HG02884 (cell line): ENCODE measurements at regions not wholly inside any gene's neighbourhood (a gene's known extent, or its start where the extent isn't known, plus 50 kb on each side); places are given as distances from the start of the nearest gene placed in this dataset.
A peak's percentile ranks its signal among the peaks of the same experiment; 100 is the strongest.

ENCODE experiments used
- ATAC-seq: cut with Tn5 transposase; IDR thresholded peaks from one replicate; pipeline ENCODE4 v1.9.1; 2021; ENCODE audit warnings: mild to moderate bottlenecking, moderate library complexity; ENCODE audit not compliant: unreplicated experiment

DNA sequence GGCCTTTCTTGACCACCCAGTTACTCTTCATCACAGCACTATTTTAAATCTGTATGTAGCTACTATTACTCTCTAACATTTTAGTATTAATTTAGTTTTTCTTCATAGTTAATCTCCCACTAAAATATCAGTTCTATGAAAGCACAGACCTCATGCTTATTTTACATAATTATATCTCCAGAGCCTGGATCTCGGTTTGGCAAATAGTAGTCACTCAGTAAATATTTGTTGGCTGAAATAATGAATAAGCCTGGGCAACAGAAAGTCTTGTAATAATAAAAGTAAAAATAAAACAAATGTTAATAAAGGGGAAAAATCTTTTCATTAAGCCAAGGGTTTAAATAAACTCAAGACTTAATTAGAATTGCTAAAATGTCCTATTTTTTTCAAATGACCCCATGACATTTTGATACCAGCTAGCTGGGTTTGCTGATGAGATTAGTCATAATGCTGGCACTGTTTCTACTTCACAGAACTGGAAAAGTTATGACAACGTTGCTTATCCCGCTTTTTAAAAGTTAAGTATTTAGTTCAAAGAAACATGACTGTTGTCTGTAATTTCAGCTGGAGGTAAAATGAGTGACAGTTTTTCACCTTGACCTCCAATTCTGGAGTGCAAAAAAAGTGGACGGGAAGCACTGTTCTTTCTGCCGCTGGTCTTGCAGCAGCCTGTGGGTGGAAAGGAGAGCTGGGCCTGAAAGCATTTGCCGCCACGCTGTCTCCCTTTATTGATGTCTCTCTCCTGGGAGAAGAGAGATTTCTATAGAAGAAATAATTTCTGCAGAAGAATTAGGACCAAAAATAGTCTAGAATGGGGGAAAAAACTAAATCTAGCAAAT lies 85.2 kb upstream of the SPATA13 start:
- no peak for ATAC-seq

- ATAC-seq = no peak
Observed at GRCh38 chr13:24076109-24076508, 84.4 kb upstream of the SPATA13 start.

DNA sequence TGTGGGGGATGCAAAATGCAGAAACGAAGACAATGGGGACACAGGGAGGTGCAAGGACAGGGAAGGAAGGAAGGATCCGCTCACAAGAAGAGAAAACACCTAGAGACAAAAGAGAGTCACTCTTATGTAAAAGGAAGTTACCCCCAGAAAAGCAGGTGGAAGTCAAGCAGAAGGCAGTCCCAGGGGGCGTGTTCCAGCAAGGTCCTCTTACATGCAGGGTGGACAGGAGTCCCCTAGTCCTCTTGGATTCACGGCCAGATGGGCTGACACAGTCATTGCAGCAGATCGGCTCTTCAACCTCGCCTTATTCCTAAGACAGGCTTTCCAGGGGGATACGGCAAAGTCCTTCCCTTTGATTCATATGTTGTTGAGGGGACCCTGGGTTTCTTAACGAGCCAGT lies 83.9 kb upstream of the SPATA13 start:
- ATAC-seq = no peak

DNA sequence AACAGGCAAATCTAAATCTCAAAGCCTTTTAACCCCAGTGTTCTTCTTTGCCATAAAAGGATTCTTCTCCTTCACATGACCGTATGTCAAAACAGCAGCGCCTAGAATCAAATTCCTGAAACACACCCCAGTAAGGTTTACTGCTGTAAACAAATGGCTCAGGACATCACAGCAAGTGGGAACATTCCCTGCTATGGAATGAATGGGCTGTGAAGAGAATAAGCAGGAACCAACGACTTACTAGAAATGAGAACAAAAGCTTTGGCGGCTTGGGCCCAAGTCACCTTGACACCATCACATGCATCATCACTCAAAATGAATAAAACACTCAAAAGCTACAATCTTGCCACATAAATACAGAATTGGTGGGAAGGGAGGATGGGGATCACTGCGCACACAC lies 80.4 kb upstream of the SPATA13 start:
- no peak for ATAC-seq

GRCh38 chr13:24081387-24081786 lies 79.1 kb upstream of the SPATA13 start:
- no peak for ATAC-seq

- no peak for ATAC-seq
Observed at GRCh38 chr13:24083141-24083540, 77.4 kb upstream of the SPATA13 start.

DNA sequence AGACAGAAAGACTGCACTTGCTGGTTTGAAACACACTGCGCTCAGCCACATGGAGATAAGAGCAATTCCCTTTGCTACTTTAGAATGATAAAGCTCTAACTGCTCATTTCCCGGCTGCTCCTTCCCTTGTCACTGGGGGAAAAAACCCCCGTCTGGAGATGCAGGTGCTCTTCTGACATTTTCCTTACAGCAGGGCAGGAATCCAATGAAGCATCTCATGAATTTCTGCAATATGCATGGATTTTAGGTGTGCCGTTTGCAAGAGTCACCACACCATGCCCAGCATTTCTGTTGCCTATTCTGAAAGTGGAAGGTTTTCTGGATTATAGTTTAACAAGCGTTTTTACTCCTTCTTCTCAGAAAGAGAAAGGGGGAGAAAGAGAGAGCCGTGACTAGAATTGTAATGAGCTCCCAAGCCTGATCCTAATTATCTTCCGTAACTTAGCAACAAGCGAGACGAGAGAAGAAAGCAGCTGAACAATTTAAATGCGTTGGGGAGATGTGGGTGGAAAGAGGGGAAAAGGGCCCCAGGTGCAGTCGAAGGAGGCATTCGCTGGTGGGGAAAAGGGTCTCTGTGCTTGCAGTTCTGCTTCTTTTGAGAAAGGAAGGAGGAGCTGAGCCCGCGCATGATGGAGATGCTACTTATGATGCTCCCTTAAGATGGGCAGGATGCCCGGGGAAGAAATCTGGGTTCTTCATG lies 76.6 kb upstream of the SPATA13 start:
- no peak for ATAC-seq

DNA sequence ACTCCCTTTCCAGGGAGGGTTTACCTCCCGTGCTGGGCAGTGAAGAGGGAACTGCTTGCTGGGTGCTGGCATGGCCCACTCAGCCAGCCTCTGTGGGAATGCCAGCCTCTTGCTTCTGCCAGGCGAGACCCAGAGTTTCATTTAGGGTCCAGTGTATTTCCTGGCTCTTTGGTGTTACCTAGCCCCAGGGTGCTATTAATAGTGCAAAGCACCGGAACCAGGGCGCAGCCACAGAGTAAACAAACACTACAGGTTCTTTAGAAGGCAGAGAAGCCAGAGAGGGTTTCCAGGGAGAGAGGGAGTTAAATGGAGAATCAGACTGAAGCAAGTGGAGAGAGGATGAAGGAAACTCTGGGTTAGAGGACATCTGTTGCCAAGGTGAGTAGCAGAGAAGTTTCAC lies 74.9 kb upstream of the SPATA13 start:
- ATAC-seq = no peak

DNA sequence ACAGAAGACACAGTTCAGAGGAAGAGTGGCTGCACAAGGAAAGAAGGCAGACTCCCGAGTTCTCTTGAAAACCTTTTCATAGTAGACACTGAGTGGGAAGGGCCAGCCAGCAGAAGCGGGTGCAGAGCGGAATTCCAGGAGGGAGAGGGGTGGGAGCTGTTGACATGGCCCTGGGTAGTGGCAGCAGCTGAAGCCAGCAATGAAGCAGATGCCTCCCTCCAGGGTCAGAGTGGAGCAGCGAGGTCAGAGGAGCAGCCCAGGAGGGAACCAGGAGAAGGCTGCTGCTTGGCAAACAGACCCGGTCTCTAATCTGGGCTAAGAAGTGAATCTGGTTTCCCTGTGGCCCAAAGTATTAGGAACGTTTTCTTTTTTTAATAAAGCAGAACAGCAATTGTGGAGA lies 73.9 kb upstream of the SPATA13 start:
- no peak for ATAC-seq

DNA sequence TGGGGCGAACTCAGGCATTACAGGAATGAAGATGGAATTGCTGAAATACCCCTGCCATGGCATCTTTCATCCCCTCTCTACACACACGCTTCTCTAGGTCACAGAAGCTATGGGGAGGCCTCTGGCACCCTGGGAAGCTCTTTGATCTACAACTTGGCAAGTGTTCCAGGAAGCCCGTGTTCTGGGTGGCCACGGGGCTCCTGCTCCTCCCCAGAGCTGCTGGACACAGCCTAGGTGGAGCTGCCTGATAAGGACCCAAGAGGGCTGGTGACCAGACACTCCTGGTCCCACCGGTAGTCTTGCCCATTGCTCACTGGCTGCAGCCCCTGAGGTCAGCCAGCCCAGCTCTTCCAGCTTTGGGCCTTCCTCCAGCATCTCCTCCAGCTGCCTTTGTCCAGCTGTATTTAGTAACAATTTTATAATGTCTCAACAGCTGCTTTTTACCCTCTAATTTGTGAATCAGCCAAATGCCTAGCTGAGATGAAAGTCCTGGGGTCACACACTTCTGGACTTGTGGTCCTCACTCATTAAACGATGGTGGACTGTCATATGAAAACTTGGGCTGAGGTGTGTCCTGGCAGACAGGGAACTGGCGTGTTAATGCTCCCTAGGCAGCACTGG lies 72.8 kb upstream of the SPATA13 start:
- ATAC-seq = no peak

GRCh38 chr13:24090049-24090448 lies 70.5 kb upstream of the SPATA13 start:
- no peak for ATAC-seq

DNA sequence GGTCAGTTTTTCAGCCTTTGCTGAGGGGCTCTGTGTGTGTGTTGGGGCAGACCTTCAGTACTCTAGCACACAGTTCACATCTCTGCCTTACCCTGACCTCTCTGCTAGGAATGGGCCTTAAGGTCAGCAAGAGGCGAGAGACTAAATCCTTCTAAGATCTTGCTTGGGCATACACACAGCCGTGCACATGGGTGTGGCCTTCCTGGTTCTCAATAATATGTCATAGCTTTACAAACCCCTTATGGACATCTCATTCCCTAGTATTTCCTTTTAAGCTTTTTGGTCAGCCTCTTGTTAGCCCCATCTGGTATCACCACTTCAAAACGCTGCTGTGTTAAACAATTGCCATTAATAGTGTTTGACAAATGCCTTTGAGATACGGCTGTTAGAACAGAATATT lies 69.4 kb upstream of the SPATA13 start:
- no peak for ATAC-seq

GRCh38 chr13:24092108-24092507 lies 68.4 kb upstream of the SPATA13 start:
- no peak for ATAC-seq

DNA sequence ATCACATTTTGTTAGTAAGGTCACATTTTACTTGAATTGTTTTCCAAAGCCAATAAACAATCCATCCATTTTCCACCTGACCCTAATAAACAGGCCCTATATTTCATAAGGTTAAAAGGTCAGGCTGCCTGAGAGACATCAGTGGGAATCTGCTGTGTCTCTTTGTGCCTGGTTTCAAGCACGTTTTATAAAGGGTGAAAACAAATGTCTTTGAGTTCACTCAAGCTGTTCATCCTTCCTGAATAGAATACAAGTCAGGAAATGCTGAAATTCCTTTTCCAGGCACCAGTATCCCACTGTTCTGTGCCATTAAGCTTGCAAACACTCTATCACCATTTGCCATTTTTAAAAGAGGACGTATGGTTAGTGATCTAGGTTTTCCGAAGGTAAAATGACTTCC lies 67.5 kb upstream of the SPATA13 start:
- ATAC-seq = no peak

- no peak for ATAC-seq
Observed at GRCh38 chr13:24096659-24097058, 63.9 kb upstream of the SPATA13 start.

GRCh38 chr13:24097064-24097463 lies 63.5 kb upstream of the SPATA13 start:
- peak; percentile 68 for ATAC-seq

- peak; percentile 40 for ATAC-seq
Observed at GRCh38 chr13:24097667-24098066, 62.9 kb upstream of the SPATA13 start.

- no peak for ATAC-seq
Observed at GRCh38 chr13:24099490-24099889, 61.0 kb upstream of the SPATA13 start.

DNA sequence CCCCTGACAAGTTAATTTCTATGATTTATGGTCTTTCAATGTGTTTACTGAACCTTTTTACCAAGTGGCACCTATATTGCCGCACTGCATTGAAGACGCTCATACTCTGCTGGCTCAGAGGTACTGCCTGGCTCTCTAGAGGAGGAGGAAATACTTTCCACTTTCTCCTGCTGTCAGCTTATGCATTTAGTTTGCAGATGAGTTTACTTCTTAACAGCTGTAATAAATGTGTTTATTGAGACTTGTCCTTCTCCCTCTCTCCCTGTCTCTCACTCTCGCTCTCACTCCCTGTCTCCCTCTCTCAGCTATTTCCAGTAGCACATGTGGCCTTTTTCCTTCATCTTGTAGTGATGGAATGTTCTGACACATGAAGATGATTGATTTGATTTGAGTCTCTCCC lies 60.3 kb upstream of the SPATA13 start:
- no peak for ATAC-seq

DNA sequence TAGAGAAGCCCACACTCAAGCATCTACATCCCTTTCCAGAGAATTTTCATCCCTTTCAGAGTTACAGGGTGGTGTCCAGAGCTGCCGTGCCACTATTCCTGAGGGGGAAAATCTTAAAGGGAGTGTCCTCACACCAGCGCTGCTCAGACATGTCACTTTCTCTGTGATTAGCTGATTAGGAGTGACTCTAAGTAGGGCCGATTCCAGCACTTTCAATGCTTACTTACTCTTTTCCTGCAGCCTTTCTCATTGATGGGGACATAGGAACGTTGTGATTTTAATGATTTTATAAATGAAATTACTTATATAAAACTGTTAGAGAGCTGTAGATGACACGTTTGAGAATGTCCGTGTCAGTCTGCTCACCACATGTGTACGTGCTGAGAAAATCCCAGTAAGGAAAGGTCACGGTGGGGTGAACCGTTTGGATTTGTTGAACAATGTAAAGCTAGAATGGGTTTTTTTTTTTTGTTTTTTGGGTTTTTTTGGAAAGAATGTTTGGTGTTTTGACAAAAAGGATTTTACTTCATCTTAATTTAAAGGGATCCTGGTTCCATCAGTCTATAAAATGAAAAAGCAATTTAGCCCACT lies 56.6 kb upstream of the SPATA13 start:
- no peak for ATAC-seq

- no peak for ATAC-seq
Observed at GRCh38 chr13:24104723-24105122, 55.8 kb upstream of the SPATA13 start.

DNA sequence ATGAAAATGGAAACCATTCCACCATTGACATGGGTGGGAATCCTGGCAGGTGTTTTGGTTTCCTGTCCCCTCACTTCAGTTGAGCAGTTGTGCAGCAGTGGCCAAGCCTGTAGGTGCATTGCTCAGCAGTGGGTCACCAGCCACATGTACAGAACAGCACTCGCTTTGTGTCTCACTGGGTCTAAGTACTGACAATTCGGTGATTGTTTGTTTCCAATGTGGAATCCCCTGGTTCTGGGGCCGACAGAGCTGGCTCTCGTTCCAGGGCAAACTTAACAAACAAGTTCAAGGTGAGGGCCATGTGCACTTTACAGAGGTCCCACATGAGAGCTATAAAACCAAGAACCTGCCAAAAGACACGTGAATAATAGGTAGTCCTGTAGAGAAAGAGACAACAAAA lies 54.1 kb upstream of the SPATA13 start:
- ATAC-seq = no peak
